GM18867 (cell line): ENCODE measurements at regions not wholly inside any gene's neighbourhood (a gene's known extent, or its start where the extent isn't known, plus 50 kb on each side); places are given as distances from the start of the nearest gene placed in this dataset.

ENCODE experiments used
- ATAC-seq: cut with Tn5 transposase; IDR thresholded peaks from one replicate; pipeline ENCODE4 v1.9.1; 2021; ENCODE audit warnings: mild to moderate bottlenecking, moderate library complexity; ENCODE audit not compliant: unreplicated experiment

GRCh38 chr6:14705841-14706377 is 540.0 kb upstream of the JARID2 start:
- ATAC-seq: no peak

GRCh38 chr6:14706378-14706929 is 539.4 kb upstream of the JARID2 start:
- ATAC-seq: no peak

GRCh38 chr6:14707276-14707675 is 538.6 kb upstream of the JARID2 start:
- ATAC-seq: no peak

- ATAC-seq: no peak
Observed at GRCh38 chr6:14707971-14708465, 537.9 kb upstream of the JARID2 start.

GRCh38 chr6:14709066-14709670 is 536.7 kb upstream of the JARID2 start:
- ATAC-seq: no peak

GRCh38 chr6:14709900-14710299 is 536.0 kb upstream of the JARID2 start:
- ATAC-seq: no peak

- ATAC-seq: no peak
Observed at GRCh38 chr6:14710421-14710820, 535.4 kb upstream of the JARID2 start.

GRCh38 chr6:14711056-14711703 is 534.7 kb upstream of the JARID2 start:
- ATAC-seq: no peak

GRCh38 chr6:14711704-14712379 is 534.0 kb upstream of the JARID2 start:
- no peak for ATAC-seq

GRCh38 chr6:14713008-14713960 is 532.6 kb upstream of the JARID2 start:
- no peak for ATAC-seq

- ATAC-seq: no peak
Observed at GRCh38 chr6:14713966-14714631, 531.8 kb upstream of the JARID2 start.

- no peak for ATAC-seq
Observed at GRCh38 chr6:14715076-14715475, 530.8 kb upstream of the JARID2 start.

GRCh38 chr6:14716499-14717146 is 529.2 kb upstream of the JARID2 start:
- no peak for ATAC-seq

GRCh38 chr6:14717307-14717706 is 528.6 kb upstream of the JARID2 start:
- no peak for ATAC-seq

GRCh38 chr6:14718861-14719260 is 527.0 kb upstream of the JARID2 start:
- ATAC-seq: no peak

GRCh38 chr6:14719270-14719669 is 526.6 kb upstream of the JARID2 start:
- no peak for ATAC-seq

- ATAC-seq: no peak
Observed at GRCh38 chr6:14720411-14721102, 525.3 kb upstream of the JARID2 start.

- ATAC-seq: no peak
Observed at GRCh38 chr6:14721103-14721758, 524.6 kb upstream of the JARID2 start.
